ENCODE measurements at regions not wholly inside any gene's neighbourhood (a gene's known extent, or its start where the extent isn't known, plus 50 kb on each side); places are given as distances from the start of the nearest gene placed in this dataset.
"Not testable (repeated sequence)": the region's sequence is repeated elsewhere in the genome, so short reads cannot be mapped to it uniquely, and the experiment has no call there.

DNA sequence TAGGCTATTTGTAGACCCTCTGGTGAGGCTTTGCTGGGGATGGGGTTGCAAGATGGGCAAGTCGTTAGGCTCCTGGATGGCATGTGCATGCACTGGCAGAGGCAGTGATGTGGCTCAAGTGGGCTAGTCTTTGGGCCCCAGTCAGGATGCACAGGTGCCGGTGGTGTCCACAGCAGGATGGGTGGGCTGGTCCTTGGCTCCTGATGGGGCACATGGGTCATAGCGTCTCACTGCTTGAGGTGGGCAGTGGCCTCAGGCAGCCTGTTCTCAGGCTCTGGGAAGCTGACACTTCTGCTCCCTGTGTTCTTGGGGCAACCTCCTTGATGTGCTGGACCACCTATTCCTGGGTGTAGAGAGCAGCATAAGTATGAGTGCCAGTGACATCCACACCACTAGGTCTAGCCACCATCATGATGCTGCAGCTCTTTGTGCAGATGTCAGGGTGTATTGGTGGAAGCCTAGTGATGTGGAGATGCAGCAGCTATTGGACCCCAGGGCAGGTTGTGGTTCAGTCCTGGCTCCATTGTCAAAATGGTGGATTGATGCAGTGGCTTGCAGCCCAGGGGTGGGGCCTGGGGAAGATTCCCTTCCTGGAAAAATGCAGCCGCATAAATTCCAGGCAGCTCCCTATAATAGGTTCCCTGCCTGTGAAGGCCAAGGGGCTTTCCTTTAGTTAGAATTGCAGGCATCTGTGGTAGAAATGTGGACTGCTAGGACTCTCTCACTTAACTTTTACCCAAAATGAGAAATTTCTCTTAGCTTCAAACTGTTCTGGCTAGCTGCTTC lies 742.5 kb upstream of the MDGA2 start:
- DNase-seq (ENCODE audit: low spot score) = no peak

GRCh38 chr14:48401321-48401720 lies 725.9 kb upstream of the MDGA2 start:
- DNase-seq (ENCODE audit: low spot score) = no peak

DNA sequence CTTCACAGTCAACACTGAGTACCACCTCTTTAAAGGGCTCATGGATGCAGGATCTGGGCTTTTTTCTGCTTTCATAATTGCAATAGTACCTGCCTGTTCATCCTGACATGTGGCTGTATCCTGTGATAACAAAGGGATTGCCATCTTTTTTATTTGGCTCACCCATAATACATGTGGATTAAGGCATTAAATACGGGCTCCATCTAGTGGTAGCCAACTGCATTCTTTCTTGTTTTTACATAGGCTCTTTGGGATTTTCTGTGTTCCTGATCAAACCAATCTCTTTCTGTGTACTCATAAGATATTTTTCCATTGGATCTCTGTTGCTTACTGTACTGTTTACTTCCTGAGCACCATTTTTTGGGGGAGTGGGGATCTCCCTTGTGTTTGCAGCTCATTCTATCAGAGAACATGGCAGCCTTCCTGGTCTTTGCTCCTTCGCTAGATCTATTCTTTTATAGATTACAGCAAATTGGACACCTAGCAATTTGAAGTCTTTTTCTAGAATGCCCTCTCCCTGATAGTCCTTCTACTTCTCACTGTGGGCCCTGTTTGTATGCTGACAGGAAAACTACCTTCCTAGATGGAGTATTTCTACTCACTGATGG lies 723.4 kb upstream of the MDGA2 start:
- DNase-seq (ENCODE audit: low spot score) = peak; percentile 10

GRCh38 chr14:48391661-48392060 lies 716.3 kb upstream of the MDGA2 start:
- DNase-seq (ENCODE audit: low spot score) = no peak

DNA sequence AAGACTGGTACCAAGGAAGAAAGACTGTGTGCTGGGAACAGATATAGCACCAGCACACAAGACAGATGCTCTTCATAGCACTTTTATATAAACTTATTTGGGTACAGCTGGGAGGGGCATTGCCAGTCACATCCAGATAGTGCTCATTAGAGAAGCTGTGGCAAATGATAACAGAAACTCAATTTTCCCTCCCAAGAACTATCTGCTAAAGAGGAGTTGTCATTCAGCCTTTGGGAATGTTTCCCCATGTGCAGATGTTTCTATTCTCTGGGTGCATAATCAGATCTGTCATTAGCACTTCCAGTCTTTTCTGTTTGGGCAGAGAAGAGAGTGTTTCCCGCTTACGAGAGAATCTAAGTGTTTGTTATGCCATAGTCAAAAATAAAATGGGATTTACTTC lies 714.9 kb upstream of the MDGA2 start:
- no peak for DNase-seq (ENCODE audit: low spot score)

DNA sequence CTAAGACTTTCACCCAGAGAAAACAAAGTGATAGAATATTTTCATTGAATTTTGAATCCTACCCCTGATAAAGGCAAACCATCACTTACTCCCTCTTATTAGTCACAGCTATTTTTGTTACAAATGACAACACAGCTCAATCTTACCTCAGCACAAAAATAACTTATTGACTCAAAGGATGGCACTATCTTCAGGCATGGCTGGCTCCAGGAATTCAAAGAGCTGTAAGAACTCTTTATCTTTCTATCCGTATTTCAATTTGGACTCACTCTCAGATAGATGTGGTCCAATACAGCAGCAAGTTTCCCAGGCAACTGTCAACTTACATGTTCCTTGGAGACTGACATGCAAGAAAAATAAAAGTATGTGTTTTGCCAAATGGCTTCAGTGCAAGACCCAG lies 709.4 kb upstream of the MDGA2 start:
- DNase-seq (ENCODE audit: low spot score) = no peak

DNA sequence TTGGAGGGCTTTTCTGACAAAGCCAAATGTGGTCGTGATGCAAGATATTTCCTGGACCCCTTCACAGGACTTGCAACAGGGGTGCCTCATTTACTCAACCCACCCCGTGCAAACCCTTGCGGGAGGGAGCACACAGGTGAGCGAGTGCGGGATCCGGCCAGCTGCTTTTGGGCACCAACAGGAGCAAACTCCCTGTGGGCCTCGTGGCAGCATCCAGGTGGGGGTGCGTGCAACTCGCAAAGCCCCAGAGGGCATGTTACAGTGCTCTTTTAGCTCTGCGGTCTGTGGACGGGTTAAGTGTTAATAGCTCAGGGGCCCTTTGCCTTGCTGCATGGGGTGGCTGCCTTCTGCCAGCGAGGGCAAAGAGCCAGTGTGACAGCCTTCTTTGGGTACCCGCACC lies 707.6 kb upstream of the MDGA2 start:
- DNase-seq (ENCODE audit: low spot score) = no peak

- DNase-seq (ENCODE audit: low spot score) = no peak
Measured at GRCh38 chr14:48378541-48378940, 703.1 kb upstream of the MDGA2 start.

DNA sequence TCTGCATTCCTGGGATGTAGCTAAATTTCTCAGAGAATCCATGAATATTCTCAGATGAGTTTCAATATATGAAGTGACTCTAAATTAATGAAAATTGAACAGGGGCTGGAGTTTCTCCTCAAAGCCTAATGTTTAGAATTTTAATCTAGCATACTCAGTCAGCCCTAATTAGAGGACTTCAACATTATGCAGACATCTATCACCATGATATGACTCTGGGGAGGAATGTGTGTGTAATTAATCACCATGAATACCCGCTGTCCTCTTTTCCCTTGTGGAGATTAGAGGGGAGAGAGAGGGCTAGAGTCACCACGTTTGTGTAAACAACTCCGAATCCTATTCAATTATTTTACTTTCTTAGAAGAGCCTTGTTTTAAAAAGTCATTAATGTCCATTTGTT lies 698.6 kb upstream of the MDGA2 start:
- DNase-seq (ENCODE audit: low spot score) = no peak

DNA sequence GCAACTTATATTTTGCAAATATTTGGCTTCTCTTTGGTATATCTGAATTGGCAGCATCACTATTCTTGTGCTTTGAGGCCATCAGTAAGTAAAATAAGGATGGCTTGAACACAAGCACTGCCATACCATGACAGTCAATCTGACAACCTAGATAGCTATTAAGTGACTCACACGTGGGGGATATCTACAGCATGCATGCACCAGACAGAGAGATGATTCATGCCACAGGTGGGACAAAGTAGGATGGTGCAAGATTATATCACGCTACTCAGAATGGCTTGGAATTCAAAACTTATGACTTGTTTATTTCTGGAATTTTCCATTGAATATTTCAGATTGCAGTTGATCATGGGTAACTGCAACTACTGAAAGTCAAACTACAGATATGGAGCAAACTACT lies 675.6 kb upstream of the MDGA2 start:
- no peak for DNase-seq (ENCODE audit: low spot score)

DNA sequence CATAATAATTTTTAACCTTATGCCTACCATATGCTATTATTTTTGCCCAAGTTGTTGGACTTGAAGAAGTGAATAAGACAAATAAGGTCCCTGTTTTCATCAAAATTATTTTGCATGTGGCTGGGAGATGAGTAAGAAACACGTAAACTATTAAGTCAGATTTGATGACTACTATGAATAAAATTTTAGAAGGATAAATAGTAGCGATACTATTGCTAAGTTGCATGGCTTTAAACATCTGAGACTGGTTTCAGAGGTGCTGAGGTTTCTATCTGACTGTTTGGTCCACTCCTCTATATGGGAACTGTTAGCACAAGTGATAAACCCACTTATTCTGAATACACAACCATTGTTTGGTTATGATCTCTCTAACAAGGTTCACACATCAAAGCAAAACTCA lies 674.3 kb upstream of the MDGA2 start:
- no peak for DNase-seq (ENCODE audit: low spot score)

- DNase-seq (ENCODE audit: low spot score) = no peak
Measured at GRCh38 chr14:48341069-48341468, 665.7 kb upstream of the MDGA2 start.

DNA sequence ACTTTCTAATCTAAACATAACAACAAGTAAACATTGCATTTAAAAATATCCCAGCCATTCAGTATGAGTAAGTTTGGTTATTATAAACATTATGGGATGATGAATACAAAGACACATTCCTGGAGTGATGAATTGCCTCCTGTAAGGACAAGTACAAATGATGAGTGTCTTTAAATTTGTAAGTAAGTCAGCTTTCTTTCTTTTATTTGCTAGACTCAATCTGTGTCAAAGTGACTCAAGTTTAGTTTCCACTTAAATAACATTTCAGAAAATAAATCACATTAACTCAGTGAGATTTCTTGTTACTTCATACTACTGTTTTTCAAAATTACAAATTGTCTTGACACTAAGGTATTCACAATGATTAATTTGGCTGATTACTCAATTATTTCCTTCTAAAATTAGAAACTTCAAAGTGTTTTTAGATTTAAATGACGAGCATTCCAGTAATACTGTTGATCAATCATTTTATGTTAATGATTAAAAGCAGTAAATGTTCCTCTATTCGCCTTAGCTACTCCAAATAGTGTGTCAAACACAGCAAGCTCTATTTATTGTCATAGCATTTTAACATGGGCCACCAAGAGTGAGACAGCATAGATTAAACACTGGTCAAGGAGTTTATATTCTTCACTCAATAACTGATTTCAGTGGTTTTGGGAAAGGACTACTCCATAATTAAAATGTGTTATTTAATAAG lies 658.0 kb upstream of the MDGA2 start:
- no peak for DNase-seq (ENCODE audit: low spot score)

DNA sequence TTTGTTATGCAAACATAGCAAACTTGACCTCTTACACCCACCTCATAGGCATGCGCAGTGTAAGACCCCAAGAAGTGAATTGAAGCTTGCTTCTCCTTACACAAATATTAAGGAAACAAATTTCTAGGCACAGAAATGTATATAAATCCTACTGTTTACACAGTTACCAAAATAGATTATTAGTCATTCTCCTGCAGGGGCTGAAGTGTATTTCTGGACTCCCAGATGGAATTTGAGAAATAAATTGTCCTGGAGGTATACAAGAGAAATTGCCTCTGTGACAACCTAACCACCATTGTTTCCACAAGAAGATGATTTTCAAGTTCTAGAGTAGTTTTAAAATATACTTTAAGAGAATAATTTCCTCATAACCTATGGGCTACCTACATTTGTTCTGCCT lies 656.0 kb upstream of the MDGA2 start:
- no peak for DNase-seq (ENCODE audit: low spot score)

- DNase-seq (ENCODE audit: low spot score) = no peak
Measured at GRCh38 chr14:48325486-48325885, 650.1 kb upstream of the MDGA2 start.

GRCh38 chr14:48323665-48324064 lies 648.3 kb upstream of the MDGA2 start:
- DNase-seq (ENCODE audit: low spot score) = no peak

DNA sequence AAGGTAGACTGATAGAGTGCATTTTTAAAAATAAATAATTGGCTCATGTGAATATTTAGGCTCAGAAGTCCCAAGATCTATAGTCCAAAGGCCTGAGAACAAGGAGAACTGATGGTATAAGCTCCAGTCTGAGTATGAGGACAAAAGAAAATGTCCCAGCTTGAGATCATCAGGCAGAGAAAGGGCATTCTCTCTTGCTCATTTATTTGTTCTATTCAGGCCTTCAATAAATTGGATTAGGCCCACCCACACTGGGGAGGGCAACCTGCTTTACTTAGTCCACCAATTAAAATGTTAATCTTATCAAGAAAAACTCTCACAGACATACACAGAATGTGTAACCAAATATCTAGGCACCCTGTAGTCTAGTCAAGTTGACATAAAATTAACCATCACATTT lies 644.4 kb upstream of the MDGA2 start:
- no peak for DNase-seq (ENCODE audit: low spot score)

GRCh38 chr14:48304729-48305128 lies 629.3 kb upstream of the MDGA2 start:
- no peak for DNase-seq (ENCODE audit: low spot score)

- no peak for DNase-seq (ENCODE audit: low spot score)
Measured at GRCh38 chr14:48289701-48290100, 614.3 kb upstream of the MDGA2 start.

DNA sequence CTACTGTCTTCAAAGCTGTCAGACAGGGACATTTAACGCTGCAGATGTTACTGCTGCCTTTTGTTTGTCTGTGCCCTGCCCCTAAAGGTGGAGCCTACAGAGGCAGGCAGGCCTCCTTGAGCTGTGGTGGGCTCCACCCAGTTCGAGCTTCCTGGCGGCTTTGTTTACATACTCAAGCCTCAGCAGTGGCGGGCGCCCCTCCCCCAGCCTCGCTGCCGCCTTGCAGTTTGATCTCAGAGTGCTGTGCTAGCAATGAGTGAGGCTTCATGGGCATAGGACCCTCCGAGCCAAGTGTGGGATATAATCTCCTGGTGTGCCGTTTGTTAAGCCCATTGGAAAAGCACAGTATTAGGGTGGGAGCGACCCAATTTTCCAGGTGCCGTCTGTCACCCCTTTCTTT lies 609.8 kb upstream of the MDGA2 start:
- not testable (repeated sequence) for DNase-seq (ENCODE audit: low spot score)

DNA sequence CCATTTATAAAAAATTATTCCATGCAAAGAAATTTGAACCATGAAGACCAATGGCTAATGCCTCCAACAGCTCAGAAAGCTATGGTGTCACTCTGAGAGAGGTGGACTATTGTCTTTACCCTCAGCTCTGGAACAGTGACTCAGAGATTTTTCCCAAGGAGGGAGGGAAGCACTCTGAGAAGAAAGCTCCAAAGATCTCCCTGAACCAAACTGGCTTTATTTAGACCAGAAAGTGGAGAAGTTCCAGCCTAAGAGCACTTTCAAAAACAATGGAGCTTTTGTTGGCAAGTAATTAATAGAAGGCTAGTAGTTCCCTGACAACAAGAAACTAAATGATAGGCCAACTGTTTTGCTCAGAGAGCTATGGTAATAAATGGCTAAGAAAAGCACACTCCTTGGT lies 599.9 kb upstream of the MDGA2 start:
- no peak for DNase-seq (ENCODE audit: low spot score)

GRCh38 chr14:48274826-48275225 lies 599.4 kb upstream of the MDGA2 start:
- DNase-seq (ENCODE audit: low spot score) = no peak

DNA sequence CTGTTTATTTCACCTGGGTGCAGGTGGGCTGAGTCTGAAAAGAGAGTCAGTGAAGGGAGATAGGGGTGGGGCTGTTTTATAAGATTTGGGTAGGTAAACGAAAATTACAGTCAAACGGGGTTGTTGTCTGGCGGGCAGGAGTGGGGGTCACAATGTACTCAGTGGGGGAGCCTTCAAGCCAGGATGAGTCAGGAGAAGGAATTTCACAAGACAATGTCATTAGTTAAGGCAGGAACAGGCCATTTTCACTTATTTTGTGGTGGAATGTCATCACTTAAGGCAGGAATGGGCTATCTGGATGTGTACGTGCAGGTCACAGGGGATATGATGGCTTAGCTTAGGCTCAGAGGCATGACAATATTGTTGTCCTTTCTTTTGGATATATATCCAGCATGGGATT lies 592.5 kb upstream of the MDGA2 start:
- not testable (repeated sequence) for DNase-seq (ENCODE audit: low spot score)

Measured in HuH-7 (cell line).